NB4 (cell line): ENCODE measurements at regions not wholly inside any gene's neighbourhood (a gene's known extent, or its start where the extent isn't known, plus 50 kb on each side); places are given as distances from the start of the nearest gene placed in this dataset.
"Not testable (repeated sequence)": the region's sequence is repeated elsewhere in the genome, so short reads cannot be mapped to it uniquely, and the experiment has no call there.

Experiments
- DNase-seq: peaks from one replicate; pipeline ENCODE4 v3.0.0; 2010; ENCODE audit warnings: low read depth
- H3K4me3 ChIP-seq: one replicate; pipeline ENCODE4 v1.5.1; 2011; ENCODE audit warnings: mild to moderate bottlenecking, low read depth, low read length, moderate library complexity
- CTCF ChIP-seq: IDR thresholded peaks from one replicate; pipeline ENCODE4 v1.5.1; 2012; ENCODE audit warnings: low read depth, low read length
- MYC ChIP-seq: IDR thresholded peaks from 2 replicates; pipeline ENCODE4 v1.6.1; 2011; ENCODE audit warnings: low read depth, low read length
- POLR2A ChIP-seq: IDR thresholded peaks from 2 replicates; pipeline ENCODE4 v1.6.1; 2011; ENCODE audit warnings: mild to moderate bottlenecking; ENCODE audit not compliant: insufficient read length; ENCODE audit errors: extremely low read depth
- TF ChIP-seq, protein P1 (sequence below): IDR thresholded peaks from 2 replicates; pipeline ENCODE4 v1.6.1; 2011; ENCODE audit warnings: low read depth, low read length

GRCh38 chr4:127509155-127509554 lies 123.6 kb upstream of the INTU start:
- no peak overlapping the region for H3K4me3 ChIP-seq
- TF ChIP-seq POLR2A (no peak), MYC (no peak), CTCF (no peak)
- DNase-seq = no peak

DNA sequence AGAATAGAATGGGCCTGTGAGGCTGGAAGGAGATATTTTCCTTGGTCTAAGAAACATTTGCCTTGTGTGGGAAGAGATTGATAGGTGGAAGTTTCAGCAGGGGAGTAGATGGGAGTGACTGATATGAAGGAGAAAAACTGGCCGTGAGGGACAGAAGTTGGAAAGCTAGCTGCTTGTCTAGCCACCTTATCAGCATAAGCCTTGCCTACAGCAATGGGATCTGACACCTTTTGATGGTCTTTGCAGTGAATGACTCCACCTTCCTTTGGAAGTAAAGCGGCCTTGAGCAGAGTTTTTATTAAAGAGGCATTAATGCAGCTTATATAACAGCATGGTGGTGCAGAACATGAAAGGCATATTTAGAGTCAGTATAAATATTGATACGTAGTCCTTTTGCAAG lies 120.1 kb upstream of the INTU start:
- not testable (repeated sequence) for DNase-seq

GRCh38 chr4:127515259-127515658 lies 117.5 kb upstream of the INTU start:
- H3K4me3 ChIP-seq, DNase-seq: not testable (repeated sequence)

More for the DNA sequence above, 120.1 kb upstream of the INTU start:
- not testable (repeated sequence) for H3K4me3 ChIP-seq

DNA sequence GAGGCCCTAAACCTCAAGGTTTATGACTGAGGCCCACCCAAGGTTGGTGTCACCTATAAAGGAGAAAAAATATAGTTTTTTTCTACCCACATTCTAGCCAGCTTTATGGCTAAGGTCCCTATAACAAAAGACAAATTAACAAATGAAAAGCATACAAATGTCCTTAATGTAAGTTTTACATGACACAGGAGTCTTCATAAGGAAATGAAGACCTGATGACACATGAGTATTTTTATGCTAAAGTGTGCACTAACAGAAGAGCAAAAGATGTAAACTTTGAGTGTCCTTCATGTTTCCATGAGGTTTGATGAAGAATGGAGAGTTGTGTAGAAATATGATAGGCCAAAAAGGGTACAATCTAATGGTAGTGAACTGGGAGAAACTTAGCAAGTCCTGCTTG lies 114.7 kb upstream of the INTU start:
- no peak overlapping the region for H3K4me3 ChIP-seq

DNA sequence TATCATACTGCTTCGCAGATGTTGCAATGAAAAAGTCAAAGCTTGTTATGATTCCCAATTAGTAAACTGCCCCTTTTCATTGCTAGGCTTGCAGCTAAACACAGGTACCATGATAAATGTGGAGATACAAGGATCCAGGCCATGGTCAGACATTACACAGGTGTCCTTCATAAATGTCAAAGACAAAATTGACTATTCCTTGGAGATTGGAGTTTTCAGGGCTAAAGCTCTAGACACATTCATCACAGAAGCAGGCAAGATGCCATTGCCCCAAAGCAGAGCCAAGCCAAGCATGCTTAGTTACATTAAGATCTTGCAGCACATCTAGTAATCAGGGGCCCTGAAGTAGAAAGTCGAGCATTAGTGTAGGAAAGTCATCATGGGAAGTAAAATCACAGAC lies 111.3 kb upstream of the INTU start:
- no peak overlapping the region for H3K4me3 ChIP-seq
- no peak for DNase-seq
- TF ChIP-seq, protein P1, sequence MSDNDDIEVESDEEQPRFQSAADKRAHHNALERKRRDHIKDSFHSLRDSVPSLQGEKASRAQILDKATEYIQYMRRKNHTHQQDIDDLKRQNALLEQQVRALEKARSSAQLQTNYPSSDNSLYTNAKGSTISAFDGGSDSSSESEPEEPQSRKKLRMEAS = no peak
- no peak for TF ChIP-seq CTCF
- TF ChIP-seq MYC = no peak
- no peak for TF ChIP-seq POLR2A

More for the DNA sequence above, 114.7 kb upstream of the INTU start:
- DNase-seq = no peak
- TF ChIP-seq MYC (no peak), CTCF (no peak), POLR2A (no peak)
- TF ChIP-seq, protein P1 = no peak

- TF ChIP-seq MYC (no peak), CTCF (no peak)
- TF ChIP-seq, protein P1 = no peak
- DNase-seq = no peak
- H3K4me3 ChIP-seq = no peak overlapping the region
These were observed 109.4 kb upstream of the INTU start for GRCh38 chr4:127523369-127523768.

DNA sequence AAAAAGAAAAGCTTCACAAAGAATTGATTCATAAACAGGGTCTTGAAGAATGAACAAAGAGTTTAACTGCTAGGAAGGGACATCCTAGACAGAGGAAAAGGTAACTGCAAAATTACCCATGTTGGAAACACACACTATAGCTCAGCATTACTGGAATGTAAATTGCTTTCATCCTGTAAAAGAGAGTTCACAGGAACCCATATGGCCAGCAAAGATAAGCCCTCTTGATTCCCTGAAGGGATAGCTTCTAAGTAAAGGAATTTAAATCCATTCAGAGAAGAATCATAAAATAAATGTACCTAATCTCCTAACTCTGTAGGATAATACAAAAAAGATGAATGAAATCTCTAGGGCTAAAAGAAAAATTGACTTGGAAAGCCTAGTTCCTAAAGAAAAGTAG lies 107.1 kb upstream of the INTU start:
- DNase-seq = no peak
- H3K4me3 ChIP-seq = no peak overlapping the region
- TF ChIP-seq CTCF (no peak), MYC (no peak), POLR2A (no peak)
- TF ChIP-seq, protein P1 = no peak
